GM18951 (cell line): ENCODE measurements at regions not wholly inside any gene's neighbourhood (a gene's known extent, or its start where the extent isn't known, plus 50 kb on each side); places are given as distances from the start of the nearest gene placed in this dataset.

Experiments used
- POLR2A ChIP-seq: IDR thresholded peaks from 4 replicates; pipeline ENCODE4 v1.6.1; 2011; ENCODE audit warnings: mild to moderate bottlenecking; ENCODE audit not compliant: insufficient read length, insufficient read depth; ENCODE audit errors: extremely low read depth
- in situ Hi-C: fragments of 300-500 bp; cut with MboI; formaldehyde crosslinking; loops from one replicate; pipeline ENCODE4 v1.12.0; 2022; ENCODE audit warnings: low sequenced_read_pairs, mixed read lengths, inconsistent platforms; ENCODE audit not compliant: unreplicated experiment

DNA sequence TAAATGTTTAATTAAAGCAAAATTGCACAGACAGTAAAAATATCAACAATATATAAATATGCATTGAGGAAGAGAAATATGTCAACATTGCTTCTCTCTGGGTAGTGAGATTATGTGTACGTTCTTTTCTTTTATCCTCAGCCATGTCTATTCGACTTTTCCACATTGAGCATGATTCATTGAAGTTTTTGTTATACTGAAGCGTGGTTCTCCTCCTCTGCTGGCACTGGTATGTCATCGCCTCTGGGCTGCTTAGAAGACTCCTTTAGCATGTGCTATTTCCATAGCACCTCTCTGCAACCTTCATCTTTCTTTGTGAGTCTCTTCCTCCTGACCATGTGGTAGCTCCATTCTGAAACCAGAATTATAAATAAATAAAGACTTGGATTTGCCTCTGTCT, 65.8 kb upstream of the AKAP13 start:
- TF ChIP-seq POLR2A, result no peak
- in situ Hi-C loops, result loop anchor here (10.0 kb wide), 1 partner anchor 100 kb away; no protein-coding TSS in a partner anchor

DNA sequence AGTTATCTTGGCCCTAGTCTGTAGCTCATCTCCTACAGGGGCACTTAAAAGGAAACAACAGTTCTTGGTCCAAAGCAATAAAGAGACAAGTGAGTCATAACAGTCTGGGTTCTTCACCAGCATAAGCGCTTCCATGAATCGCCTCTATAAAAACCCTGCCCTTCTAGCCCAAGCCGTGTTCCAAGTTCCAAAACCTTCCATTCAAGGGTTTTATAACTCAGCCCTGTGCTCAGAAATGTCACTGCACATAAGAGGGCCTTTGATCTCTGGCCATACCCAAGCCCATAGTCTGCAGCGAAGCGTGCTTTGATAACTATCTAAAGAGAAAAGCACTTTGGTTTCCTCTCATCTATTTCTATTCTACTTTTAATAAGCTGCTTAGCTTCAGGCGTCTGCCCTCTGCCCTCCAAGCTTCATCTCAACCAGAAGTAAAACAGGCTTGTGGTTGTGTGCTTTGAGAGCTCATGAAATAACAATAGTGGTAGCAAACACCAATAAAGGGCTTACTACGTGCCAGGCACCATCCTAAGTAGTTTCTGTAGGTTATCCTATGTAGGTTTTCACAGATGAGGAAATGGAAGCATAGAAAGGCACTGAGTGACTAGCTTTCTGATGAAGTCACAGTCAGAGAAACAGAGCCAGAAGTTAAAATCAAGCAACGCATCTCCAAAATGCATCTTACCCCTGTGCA, 64.0 kb upstream of the AKAP13 start:
- no peak for TF ChIP-seq POLR2A
- in situ Hi-C loops, result loop anchor here (10.0 kb wide), 1 partner anchor 98 kb away; no protein-coding TSS in a partner anchor

DNA sequence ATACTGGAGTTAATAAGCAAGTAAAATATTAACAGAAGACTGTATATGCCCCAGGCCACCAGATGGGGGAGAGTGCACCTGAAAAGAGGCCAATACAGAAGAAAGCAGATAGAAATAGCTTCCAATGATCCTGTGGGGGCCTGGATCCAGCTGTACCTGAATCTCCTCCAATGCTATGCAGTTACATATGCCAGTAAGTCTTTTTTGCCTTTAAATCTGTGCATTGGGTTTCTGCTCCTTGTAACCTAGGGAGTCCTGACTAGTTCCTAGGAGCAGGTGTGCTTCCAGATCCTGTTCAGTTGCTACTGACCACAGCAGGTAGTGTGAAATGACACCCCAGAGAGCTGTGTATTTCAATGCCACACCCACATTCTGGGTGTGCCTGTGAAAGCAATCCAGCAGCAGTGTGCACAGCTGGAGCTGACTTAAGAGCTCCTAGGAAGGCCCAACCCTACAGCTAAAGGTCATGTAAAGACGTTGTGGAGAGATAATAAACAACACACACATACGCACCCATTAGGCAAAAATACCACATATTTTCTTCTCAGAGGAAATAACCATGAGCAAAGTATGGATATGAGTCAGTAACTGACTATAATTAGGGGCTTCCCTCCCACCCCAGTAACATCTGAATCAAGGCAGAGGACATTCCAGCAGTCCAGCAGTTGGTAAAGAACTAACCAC, 62.2 kb upstream of the AKAP13 start:
- no peak for TF ChIP-seq POLR2A
- in situ Hi-C loops, result loop anchor here (10.0 kb wide), 1 partner anchor 97 kb away; no protein-coding TSS in a partner anchor

DNA sequence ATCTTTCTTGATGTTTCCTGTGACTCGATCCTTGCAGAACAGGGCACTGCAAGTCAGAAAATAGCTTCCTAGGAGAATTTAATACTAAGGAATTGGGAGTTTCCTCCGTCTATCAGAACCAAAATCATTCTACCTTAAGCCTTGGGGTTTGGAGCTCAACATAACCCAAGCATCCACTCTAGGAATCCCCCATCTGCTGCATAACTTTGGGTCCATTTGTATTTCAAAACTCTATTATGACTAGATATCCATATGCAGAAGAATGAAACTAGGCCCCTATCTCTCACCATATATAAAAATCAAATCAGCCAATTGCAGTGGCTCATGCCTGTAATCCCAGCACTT, 61.7 kb upstream of the AKAP13 start:
- in situ Hi-C loops, result loop anchor here (10.0 kb wide), 1 partner anchor 96 kb away; no protein-coding TSS in a partner anchor
- no peak for TF ChIP-seq POLR2A

DNA sequence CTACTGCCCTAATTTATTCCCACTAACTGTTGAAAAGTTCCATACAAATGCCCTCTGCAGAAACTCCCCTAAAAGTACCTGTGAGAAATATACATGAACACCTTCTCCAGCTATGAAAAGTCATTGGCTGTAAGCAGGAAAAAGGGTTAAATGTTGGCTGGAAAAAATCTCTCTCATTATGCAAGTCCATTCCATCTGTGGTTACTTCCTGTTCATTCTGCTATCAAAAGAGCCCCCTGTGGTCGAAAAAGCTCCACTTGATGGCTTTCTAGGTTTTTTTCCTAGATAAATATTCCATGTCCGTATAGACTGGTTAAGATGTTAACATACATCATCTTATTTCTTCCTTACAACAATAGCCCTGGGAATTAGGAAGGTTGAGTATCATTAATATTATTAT, 56.2 kb upstream of the AKAP13 start:
- in situ Hi-C loops, result no loop called here
- TF ChIP-seq POLR2A, result no peak

DNA sequence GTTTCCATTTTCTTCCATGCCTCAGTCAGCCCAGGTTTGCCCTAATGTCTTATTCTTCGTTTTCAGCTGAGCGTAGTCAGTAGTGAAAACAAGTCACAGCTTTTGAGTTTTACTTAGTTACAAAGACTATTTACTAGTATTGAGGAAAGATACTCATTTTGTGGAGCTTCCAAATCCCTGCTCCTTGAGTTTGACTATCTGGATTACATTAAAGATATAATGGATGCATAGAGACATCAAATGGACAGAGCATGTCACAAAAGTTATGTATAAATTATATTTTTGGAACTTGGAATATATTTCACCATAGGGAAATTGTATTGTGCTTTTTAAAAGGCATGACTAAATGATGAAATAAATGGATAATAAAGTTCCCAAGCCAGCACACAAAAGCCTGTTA, 54.6 kb upstream of the AKAP13 start:
- in situ Hi-C loops, result no loop called here

DNA sequence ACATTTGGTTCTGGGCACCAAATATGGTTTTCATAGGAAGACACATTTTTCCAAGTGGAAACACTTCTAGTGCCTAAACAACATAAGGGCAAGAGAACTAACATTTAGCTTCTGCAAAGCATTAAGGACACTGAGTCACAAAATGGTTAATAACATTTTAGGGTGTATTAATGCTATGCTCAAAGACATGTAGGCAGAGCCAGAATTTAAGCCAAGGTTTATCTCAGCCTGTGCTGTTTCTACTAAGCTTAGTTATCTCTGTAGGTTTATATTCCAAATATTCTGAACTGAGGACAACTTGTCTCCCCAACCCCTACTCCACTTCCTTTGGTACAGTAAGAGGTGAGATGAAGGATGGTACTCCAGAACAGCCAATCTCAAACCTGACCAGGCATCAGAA, 54.1 kb upstream of the AKAP13 start:
- TF ChIP-seq POLR2A, result no peak
- in situ Hi-C loops, result no loop called here

More for the DNA sequence above, 54.6 kb upstream of the AKAP13 start:
- no peak for TF ChIP-seq POLR2A

DNA sequence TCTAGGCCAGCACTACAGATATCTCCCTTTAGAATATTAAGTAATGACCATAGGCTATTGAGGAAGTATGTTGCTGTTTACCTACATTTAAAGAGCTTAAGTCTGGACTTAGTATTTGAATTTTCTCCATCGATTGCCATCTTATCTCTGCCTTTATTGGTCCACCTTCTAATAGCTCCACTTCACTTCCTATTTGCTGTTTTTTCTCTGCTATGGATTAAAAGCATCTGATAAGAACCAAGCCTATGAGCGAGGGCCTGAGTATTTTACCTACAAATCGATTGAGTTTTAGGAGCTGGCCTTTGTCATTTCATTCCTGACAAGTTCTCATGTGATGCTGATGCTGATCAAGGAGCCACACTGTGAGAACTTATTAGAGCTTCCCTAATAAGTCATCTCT, 52.6 kb upstream of the AKAP13 start:
- no peak for TF ChIP-seq POLR2A
- in situ Hi-C loops, result no loop called here

DNA sequence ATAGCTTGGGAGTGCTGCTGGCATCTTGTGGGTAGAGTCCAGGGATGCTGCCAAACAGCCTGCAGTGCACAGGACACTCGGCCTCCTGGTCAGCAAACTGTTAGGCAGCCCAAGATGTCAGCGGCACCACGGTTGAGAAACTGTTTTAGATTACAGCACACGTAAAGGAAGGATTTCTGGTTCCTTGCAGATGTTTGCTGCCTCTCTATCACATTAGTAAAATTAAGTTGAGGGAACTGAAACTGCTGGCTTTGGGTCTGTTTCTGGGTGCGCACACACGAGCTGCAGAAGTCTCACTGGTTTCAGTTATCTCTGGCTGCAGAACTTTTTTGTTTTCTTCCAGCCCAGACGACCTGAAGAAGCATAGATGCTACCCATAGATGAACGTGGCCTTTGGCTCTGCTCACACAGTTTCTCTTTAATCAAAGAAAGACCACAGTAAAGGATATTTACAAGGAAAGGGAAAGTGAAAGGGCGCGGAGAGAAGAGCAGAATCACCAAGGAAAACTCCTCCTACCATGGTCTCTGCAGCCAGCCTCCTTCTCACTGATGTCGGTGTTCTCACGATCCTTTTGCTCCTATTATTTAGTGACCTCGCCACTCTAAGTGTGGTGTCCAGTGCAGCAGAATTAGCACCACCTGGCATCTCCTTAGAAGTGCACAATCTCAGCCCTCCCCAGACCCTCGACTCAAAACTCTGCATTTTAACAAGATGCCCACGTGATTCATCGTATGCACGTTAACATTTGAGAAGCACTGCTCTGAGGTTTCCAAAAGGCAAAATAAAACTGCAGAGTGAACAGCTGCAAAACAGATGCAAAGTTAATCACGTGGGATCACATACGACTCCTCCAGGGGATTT, 50.6 kb upstream of the AKAP13 start:
- peak; percentile 42 for TF ChIP-seq POLR2A
- in situ Hi-C loops, result no loop called here
